Skeletal muscle satellite cell (primary cell): ENCODE measurements at regions not wholly inside any gene's neighbourhood (a gene's known extent, or its start where the extent isn't known, plus 50 kb on each side); places are given as distances from the start of the nearest gene placed in this dataset.

Source experiments
- H3K27me3 ChIP-seq: 2 replicates; pipeline ENCODE4 v1.7.0; 2013; ENCODE audit warnings: low read length; ENCODE audit not compliant: control insufficient read depth, insufficient read depth
- H3K36me3 ChIP-seq: 2 replicates; pipeline ENCODE4 v1.7.0; 2013; ENCODE audit warnings: mild to moderate bottlenecking, control low read depth, low read length; ENCODE audit not compliant: insufficient read depth
- H3K4me1 ChIP-seq: 2 replicates; pipeline ENCODE4 v1.7.0; 2013; ENCODE audit warnings: low read length; ENCODE audit not compliant: control insufficient read depth, insufficient read depth
- H3K4me2 ChIP-seq: 2 replicates; pipeline ENCODE4 v1.7.0; 2013; ENCODE audit warnings: mild to moderate bottlenecking, low read length
- H3K4me3 ChIP-seq: 2 replicates; pipeline ENCODE4 v1.7.0; 2013; ENCODE audit warnings: low read length
- H3K9ac ChIP-seq: 2 replicates; pipeline ENCODE4 v1.7.0; 2013; ENCODE audit warnings: mild to moderate bottlenecking, low read depth, low read length, moderate library complexity
- H3K9me3 ChIP-seq: replicated peaks from 2 replicates; pipeline ENCODE4 v1.7.0; 2013; ENCODE audit warnings: mild to moderate bottlenecking, control low read depth, low read length

- H3K4me3 ChIP-seq, result no peak overlapping the region
- H3K9me3 ChIP-seq, result no peaks in the 10 kb centered on the region
- H3K4me2 ChIP-seq, result no peak overlapping the region
- no peaks in the 10 kb centered on the region for H3K36me3 ChIP-seq
- H3K9ac ChIP-seq, result no peak overlapping the region
- H3K27me3 ChIP-seq, result no peaks in the 10 kb centered on the region
- H3K4me1 ChIP-seq, result no peaks in the 10 kb centered on the region
These were observed 329.0 kb downstream of the ZNF536 start for GRCh38 chr19:30701178-30701577.

- Histone ChIP-seq H3K27me3 (no peaks in the 10 kb centered on the region), H3K9me3 (no peaks in the 10 kb centered on the region), H3K9ac (no peak overlapping the region), H3K4me1 (no peaks in the 10 kb centered on the region), H3K4me3 (no peak overlapping the region), H3K36me3 (no peaks in the 10 kb centered on the region), H3K4me2 (no peak overlapping the region)
These were observed 327.7 kb downstream of the ZNF536 start for GRCh38 chr19:30699871-30700280.

- H3K27me3 ChIP-seq, result peaks cover 19% of the 10 kb centered on the region
- H3K36me3 ChIP-seq, result no peaks in the 10 kb centered on the region
- no peaks in the 10 kb centered on the region for H3K9me3 ChIP-seq
- H3K4me1 ChIP-seq, result no peaks in the 10 kb centered on the region
- H3K9ac ChIP-seq, result no peak overlapping the region
- H3K4me2 ChIP-seq, result no peak overlapping the region
- H3K4me3 ChIP-seq, result no peak overlapping the region
These were observed 324.3 kb downstream of the ZNF536 start for GRCh38 chr19:30696514-30696913.

GRCh38 chr19:30695171-30695875 lies 323.1 kb downstream of the ZNF536 start:
- no peak overlapping the region for H3K4me3 ChIP-seq
- H3K9ac ChIP-seq, result no peak overlapping the region
- H3K36me3 ChIP-seq, result no peaks in the 10 kb centered on the region
- no peak overlapping the region for H3K4me2 ChIP-seq
- no peaks in the 10 kb centered on the region for H3K9me3 ChIP-seq
- peaks cover 31% of the 10 kb centered on the region for H3K27me3 ChIP-seq
- no peaks in the 10 kb centered on the region for H3K4me1 ChIP-seq

GRCh38 chr19:30694156-30694755 lies 322.1 kb downstream of the ZNF536 start:
- H3K9me3 ChIP-seq, result no peaks in the 10 kb centered on the region
- H3K36me3 ChIP-seq, result no peaks in the 10 kb centered on the region
- no peaks in the 10 kb centered on the region for H3K4me1 ChIP-seq
- H3K4me2 ChIP-seq, result no peak overlapping the region
- H3K4me3 ChIP-seq, result no peak overlapping the region
- H3K27me3 ChIP-seq, result peaks cover 38% of the 10 kb centered on the region
- no peak overlapping the region for H3K9ac ChIP-seq

- Histone ChIP-seq H3K27me3 (peaks cover 46% of the 10 kb centered on the region), H3K36me3 (no peaks in the 10 kb centered on the region), H3K4me2 (peak overlapping the region; percentile 71), H3K4me1 (no peaks in the 10 kb centered on the region), H3K4me3 (peak overlapping the region; percentile 22), H3K9me3 (no peaks in the 10 kb centered on the region), H3K9ac (no peak overlapping the region)
These were observed 320.8 kb downstream of the ZNF536 start for GRCh38 chr19:30692879-30693503.

- H3K4me2 ChIP-seq, result peak overlapping the region; percentile 71
- peaks cover 52% of the 10 kb centered on the region for H3K27me3 ChIP-seq
- peak overlapping the region; percentile 20 for H3K9ac ChIP-seq
- no peaks in the 10 kb centered on the region for H3K4me1 ChIP-seq
- H3K4me3 ChIP-seq, result peak overlapping the region; percentile 22
- no peaks in the 10 kb centered on the region for H3K36me3 ChIP-seq
- no peaks in the 10 kb centered on the region for H3K9me3 ChIP-seq
These were observed 320.1 kb downstream of the ZNF536 start for GRCh38 chr19:30692181-30692811.

GRCh38 chr19:30691819-30692166 lies 319.6 kb downstream of the ZNF536 start:
- Histone ChIP-seq H3K9ac (no peak overlapping the region), H3K9me3 (no peaks in the 10 kb centered on the region), H3K4me1 (no peaks in the 10 kb centered on the region), H3K4me3 (no peak overlapping the region), H3K27me3 (peaks cover 52% of the 10 kb centered on the region), H3K36me3 (no peaks in the 10 kb centered on the region), H3K4me2 (no peak overlapping the region)

GRCh38 chr19:30690935-30691818 lies 319.0 kb downstream of the ZNF536 start:
- H3K9me3 ChIP-seq, result no peaks in the 10 kb centered on the region
- H3K9ac ChIP-seq, result no peak overlapping the region
- H3K36me3 ChIP-seq, result no peaks in the 10 kb centered on the region
- H3K4me2 ChIP-seq, result no peak overlapping the region
- H3K4me3 ChIP-seq, result no peak overlapping the region
- peaks cover 52% of the 10 kb centered on the region for H3K27me3 ChIP-seq
- no peaks in the 10 kb centered on the region for H3K4me1 ChIP-seq

GRCh38 chr19:30690525-30690924 lies 318.3 kb downstream of the ZNF536 start:
- Histone ChIP-seq H3K9me3 (no peaks in the 10 kb centered on the region), H3K27me3 (peaks cover 57% of the 10 kb centered on the region), H3K4me1 (no peaks in the 10 kb centered on the region), H3K9ac (no peak overlapping the region), H3K4me3 (no peak overlapping the region), H3K4me2 (no peak overlapping the region), H3K36me3 (no peaks in the 10 kb centered on the region)

- Histone ChIP-seq H3K4me3 (no peak overlapping the region), H3K4me1 (no peaks in the 10 kb centered on the region), H3K4me2 (no peak overlapping the region), H3K9ac (no peak overlapping the region), H3K9me3 (no peaks in the 10 kb centered on the region), H3K36me3 (no peaks in the 10 kb centered on the region), H3K27me3 (peaks cover 59% of the 10 kb centered on the region)
These were observed 317.3 kb downstream of the ZNF536 start for GRCh38 chr19:30689474-30689873.
